Nucleus accumbens (tissue), 56 donors: ENCODE measurements at regions not wholly inside any gene's neighbourhood (a gene's known extent, or its start where the extent isn't known, plus 50 kb on each side); places are given as distances from the start of the nearest gene placed in this dataset.
"Not testable (repeated sequence)": the region's sequence is repeated elsewhere in the genome, so short reads cannot be mapped to it uniquely, and the experiment has no call there.

ENCODE experiments used
- DNase-seq, 56 donors: peaks; one replicate each; lab custom pipeline; 2025; lab: John Stamatoyannopoulos, UW

GRCh38 chr4:144363890-144364289 is 223.4 kb upstream of the GYPA start:
- no peak for DNase-seq

- DNase-seq = no peak
These were observed 225.9 kb upstream of the GYPA start for GRCh38 chr4:144366425-144366824.

- no peak for DNase-seq
These were observed 231.0 kb upstream of the GYPA start for GRCh38 chr4:144371485-144371884.

GRCh38 chr4:144374065-144374464 is 233.5 kb upstream of the GYPA start:
- peak in 3 of 56 donors; percentile 3 to 41 (median 3) for DNase-seq

- no peak for DNase-seq
These were observed 236.3 kb upstream of the GYPA start for GRCh38 chr4:144376866-144377265.

- no peak for DNase-seq
These were observed 243.9 kb upstream of the GYPA start for GRCh38 chr4:144384408-144384807.

- DNase-seq = no peak
These were observed 246.0 kb upstream of the HHIP start for GRCh38 chr4:144399927-144400326.

- DNase-seq = no peak
These were observed 243.8 kb upstream of the HHIP start for GRCh38 chr4:144402176-144402575.

- no peak for DNase-seq
These were observed 243.0 kb upstream of the HHIP start for GRCh38 chr4:144402999-144403398.

- no peak for DNase-seq
These were observed 242.1 kb upstream of the HHIP start for GRCh38 chr4:144403893-144404292.

GRCh38 chr4:144409525-144409924 is 236.4 kb upstream of the HHIP start:
- no peak for DNase-seq

- DNase-seq = no peak
These were observed 235.6 kb upstream of the HHIP start for GRCh38 chr4:144410230-144410783.

- DNase-seq = no peak
These were observed 234.8 kb upstream of the HHIP start for GRCh38 chr4:144411119-144411518.

GRCh38 chr4:144411700-144412099 is 234.3 kb upstream of the HHIP start:
- no peak for DNase-seq

GRCh38 chr4:144421056-144421455 is 224.9 kb upstream of the HHIP start:
- DNase-seq = no peak

- DNase-seq = no peak
These were observed 224.0 kb upstream of the HHIP start for GRCh38 chr4:144421839-144422565.

- DNase-seq = no peak
These were observed 222.0 kb upstream of the HHIP start for GRCh38 chr4:144423930-144424329.

GRCh38 chr4:144426023-144426422 is 219.9 kb upstream of the HHIP start:
- not testable (repeated sequence) for DNase-seq

- no peak for DNase-seq
These were observed 203.2 kb upstream of the HHIP start for GRCh38 chr4:144442713-144443112.

- no peak for DNase-seq
These were observed 196.3 kb upstream of the HHIP start for GRCh38 chr4:144449611-144450010.

- no peak for DNase-seq
These were observed 195.4 kb upstream of the HHIP start for GRCh38 chr4:144450526-144450925.

GRCh38 chr4:144451766-144452450 is 194.0 kb upstream of the HHIP start:
- DNase-seq = no peak
